SH-SY5Y (cell line): ENCODE measurements at regions not wholly inside any gene's neighbourhood (a gene's known extent, or its start where the extent isn't known, plus 50 kb on each side); places are given as distances from the start of the nearest gene placed in this dataset.

ENCODE experiments used
- GATA2 ChIP-seq: IDR thresholded peaks from 2 replicates; pipeline ENCODE4 v1.6.1; 2011; ENCODE audit warnings: mild to moderate bottlenecking, low read depth, low read length
- GATA3 ChIP-seq: IDR thresholded peaks from 2 replicates; pipeline ENCODE4 v1.6.1; 2011; ENCODE audit warnings: low read depth, mild to moderate bottlenecking, low read length, moderate library complexity

DNA sequence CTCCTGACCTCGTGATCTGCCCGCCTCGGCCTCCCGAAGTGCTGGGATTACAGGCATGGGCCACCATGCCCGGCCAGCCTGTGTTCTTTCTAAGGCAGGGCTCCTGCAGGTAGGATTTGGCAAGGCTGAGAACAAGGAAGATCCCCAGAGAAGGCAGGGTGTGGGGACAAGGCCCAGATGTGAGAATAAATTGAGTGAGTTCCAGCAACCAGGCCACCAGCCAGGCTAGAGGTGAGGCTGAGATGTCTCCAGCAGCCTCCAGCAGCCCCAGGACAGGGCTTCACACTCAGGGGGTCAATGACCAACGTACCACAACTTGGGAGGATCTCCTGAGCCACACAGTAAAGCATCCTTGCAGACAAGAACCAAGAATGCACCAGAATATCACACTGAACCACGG is 75.1 kb downstream of the BUD13 start:
- TF ChIP-seq GATA2 (no peak), GATA3 (no peak)
